GM23338 (cell line): ENCODE measurements at regions not wholly inside any gene's neighbourhood (a gene's known extent, or its start where the extent isn't known, plus 50 kb on each side); places are given as distances from the start of the nearest gene placed in this dataset.

Experiments used
- ATAC-seq: fragments of 200-7000 bp; cut with Tn5 transposase; 3 replicates; pipeline ENCODE4 v1.9.1; 2020
- DNase-seq: peaks from one replicate; pipeline ENCODE4 v3.0.0-alpha.2; 2015; ENCODE audit warnings: low spot score
- H2AFZ ChIP-seq: fragments of 200-600 bp; sonication (generic); 2 replicates; pipeline ENCODE4 v1.8.0; 2016; ENCODE audit warnings: antibody characterized with exemption, mild to moderate bottlenecking, moderate library complexity
- H3F3A ChIP-seq: fragments of 200-600 bp; sonication (generic); replicated peaks from 2 replicates; pipeline ENCODE4 v1.8.0; 2017; ENCODE audit warnings: antibody characterized with exemption, mixed run types, low read depth
- H3K27ac ChIP-seq: fragments of 200-600 bp; sonication (generic); 2 replicates; pipeline ENCODE4 v1.6.1; 2016; ENCODE audit warnings: low read depth
- H3K27me3 ChIP-seq: fragments of 200-600 bp; sonication (generic); 2 replicates; pipeline ENCODE4 v1.8.0; 2016; ENCODE audit warnings: mild to moderate bottlenecking, mixed run types, moderate library complexity; ENCODE audit not compliant: insufficient read depth
- H3K36me3 ChIP-seq: fragments of 200-600 bp; sonication (generic); 2 replicates; pipeline ENCODE4 v1.8.0; 2016; ENCODE audit warnings: mild to moderate bottlenecking; ENCODE audit not compliant: insufficient read depth
- H3K4me1 ChIP-seq: fragments of 200-600 bp; sonication (generic); 2 replicates; pipeline ENCODE4 v1.8.0; 2016; ENCODE audit warnings: mild to moderate bottlenecking, moderate library complexity; ENCODE audit not compliant: insufficient read depth
- H3K4me2 ChIP-seq: fragments of 200-600 bp; sonication (generic); 2 replicates; pipeline ENCODE4 v1.7.1; 2017; ENCODE audit warnings: mixed run types
- H3K4me3 ChIP-seq: fragments of 200-600 bp; sonication (generic); 2 replicates; pipeline ENCODE4 v1.6.1; 2016; ENCODE audit warnings: mixed run types
- H3K79me2 ChIP-seq: fragments of 200-600 bp; sonication (generic); replicated peaks from 2 replicates; pipeline ENCODE4 v1.8.0; 2017; ENCODE audit warnings: mild to moderate bottlenecking; ENCODE audit not compliant: insufficient read depth
- H3K9me2 ChIP-seq: fragments of 200-600 bp; sonication (generic); 2 replicates; pipeline ENCODE4 v1.8.0; 2017; ENCODE audit not compliant: insufficient read depth
- H4K20me1 ChIP-seq: fragments of 200-600 bp; sonication (generic); replicated peaks from 2 replicates; pipeline ENCODE4 v1.8.0; 2017; ENCODE audit warnings: mild to moderate bottlenecking; ENCODE audit not compliant: insufficient read depth
- H3K27ac Mint-ChIP-seq: 2 replicates; pipeline ENCODE4 v1.8.0; 2020; ENCODE audit warnings: inconsistent platforms, mild to moderate bottlenecking, moderate library complexity, mixed read lengths
- H3K27me3 Mint-ChIP-seq: 3 replicates; pipeline ENCODE4 v1.8.0; 2022; ENCODE audit warnings: low read depth, mild to moderate bottlenecking, moderate library complexity, mixed read lengths, inconsistent platforms; ENCODE audit not compliant: insufficient read depth, poor library complexity
- H3K36me3 Mint-ChIP-seq: 3 replicates; pipeline ENCODE4 v1.8.0; 2021; ENCODE audit warnings: low read depth, mild to moderate bottlenecking, inconsistent platforms, moderate library complexity, mixed read lengths
- H3K4me1 Mint-ChIP-seq: 3 replicates; pipeline ENCODE4 v1.8.0; 2020; ENCODE audit warnings: mild to moderate bottlenecking, inconsistent platforms, mixed read lengths
- H3K4me3 Mint-ChIP-seq: 3 replicates; pipeline ENCODE4 v1.8.0; 2021; ENCODE audit warnings: moderate library complexity, mild to moderate bottlenecking, inconsistent platforms, mixed read lengths
- H3K9me3 Mint-ChIP-seq: 3 replicates; pipeline ENCODE4 v1.8.0; 2020; ENCODE audit warnings: moderate library complexity, mild to moderate bottlenecking, inconsistent platforms, mixed read lengths
- CTCF ChIP-seq, 2 experiments: fragments of 200-600 bp in 1 of 2; sonication (generic) in 1 of 2; conservative IDR thresholded peaks; 2 replicates each; pipeline versions ENCODE4 v1.5.1 to v1.6.1; 2016 to 2017; ENCODE audit warnings: antibody characterized with exemption in 2 of 2, low read depth in 2 of 2, mild to moderate bottlenecking in 2 of 2, moderate library complexity in 1 of 2
- REST ChIP-seq: IDR thresholded peaks from one replicate; pipeline ENCODE4 v1.6.1; 2018; ENCODE audit warnings: antibody characterized with exemption; ENCODE audit not compliant: unreplicated experiment
- TF ChIP-seq, protein P1 (sequence below): fragments of 250-450 bp; sonication (Bioruptor Pico); IDR thresholded peaks from 2 replicates; pipeline ENCODE4 v1.5.0; 2020; ENCODE audit warnings: mild to moderate bottlenecking, moderate library complexity

GRCh38 chr3:99031778-99032177 lies 130.3 kb upstream of the DCBLD2 start:
- no peaks in the 10 kb centered on the region for H4K20me1 ChIP-seq
- Mint-ChIP-seq H3K36me3 (peaks cover 9% of the 10 kb centered on the region; the same call in 2 of the 3 replicates), H3K27me3 (no peaks in the 10 kb centered on the region), H3K9me3 (peaks cover 31% of the 10 kb centered on the region), H3K4me1 (no peaks in the 10 kb centered on the region), H3K27ac (no peak overlapping the region), H3K4me3 (no peak overlapping the region)
- no peaks in the 10 kb centered on the region; the same call in 1 of the 2 replicates for H3K36me3 ChIP-seq
- TF ChIP-seq CTCF (conservative IDR thresholded peaks at IDR 0.05; ENCODE audit: low read depth in 2 of 2) (no peak), REST (no peak)
- TF ChIP-seq, protein P1, sequence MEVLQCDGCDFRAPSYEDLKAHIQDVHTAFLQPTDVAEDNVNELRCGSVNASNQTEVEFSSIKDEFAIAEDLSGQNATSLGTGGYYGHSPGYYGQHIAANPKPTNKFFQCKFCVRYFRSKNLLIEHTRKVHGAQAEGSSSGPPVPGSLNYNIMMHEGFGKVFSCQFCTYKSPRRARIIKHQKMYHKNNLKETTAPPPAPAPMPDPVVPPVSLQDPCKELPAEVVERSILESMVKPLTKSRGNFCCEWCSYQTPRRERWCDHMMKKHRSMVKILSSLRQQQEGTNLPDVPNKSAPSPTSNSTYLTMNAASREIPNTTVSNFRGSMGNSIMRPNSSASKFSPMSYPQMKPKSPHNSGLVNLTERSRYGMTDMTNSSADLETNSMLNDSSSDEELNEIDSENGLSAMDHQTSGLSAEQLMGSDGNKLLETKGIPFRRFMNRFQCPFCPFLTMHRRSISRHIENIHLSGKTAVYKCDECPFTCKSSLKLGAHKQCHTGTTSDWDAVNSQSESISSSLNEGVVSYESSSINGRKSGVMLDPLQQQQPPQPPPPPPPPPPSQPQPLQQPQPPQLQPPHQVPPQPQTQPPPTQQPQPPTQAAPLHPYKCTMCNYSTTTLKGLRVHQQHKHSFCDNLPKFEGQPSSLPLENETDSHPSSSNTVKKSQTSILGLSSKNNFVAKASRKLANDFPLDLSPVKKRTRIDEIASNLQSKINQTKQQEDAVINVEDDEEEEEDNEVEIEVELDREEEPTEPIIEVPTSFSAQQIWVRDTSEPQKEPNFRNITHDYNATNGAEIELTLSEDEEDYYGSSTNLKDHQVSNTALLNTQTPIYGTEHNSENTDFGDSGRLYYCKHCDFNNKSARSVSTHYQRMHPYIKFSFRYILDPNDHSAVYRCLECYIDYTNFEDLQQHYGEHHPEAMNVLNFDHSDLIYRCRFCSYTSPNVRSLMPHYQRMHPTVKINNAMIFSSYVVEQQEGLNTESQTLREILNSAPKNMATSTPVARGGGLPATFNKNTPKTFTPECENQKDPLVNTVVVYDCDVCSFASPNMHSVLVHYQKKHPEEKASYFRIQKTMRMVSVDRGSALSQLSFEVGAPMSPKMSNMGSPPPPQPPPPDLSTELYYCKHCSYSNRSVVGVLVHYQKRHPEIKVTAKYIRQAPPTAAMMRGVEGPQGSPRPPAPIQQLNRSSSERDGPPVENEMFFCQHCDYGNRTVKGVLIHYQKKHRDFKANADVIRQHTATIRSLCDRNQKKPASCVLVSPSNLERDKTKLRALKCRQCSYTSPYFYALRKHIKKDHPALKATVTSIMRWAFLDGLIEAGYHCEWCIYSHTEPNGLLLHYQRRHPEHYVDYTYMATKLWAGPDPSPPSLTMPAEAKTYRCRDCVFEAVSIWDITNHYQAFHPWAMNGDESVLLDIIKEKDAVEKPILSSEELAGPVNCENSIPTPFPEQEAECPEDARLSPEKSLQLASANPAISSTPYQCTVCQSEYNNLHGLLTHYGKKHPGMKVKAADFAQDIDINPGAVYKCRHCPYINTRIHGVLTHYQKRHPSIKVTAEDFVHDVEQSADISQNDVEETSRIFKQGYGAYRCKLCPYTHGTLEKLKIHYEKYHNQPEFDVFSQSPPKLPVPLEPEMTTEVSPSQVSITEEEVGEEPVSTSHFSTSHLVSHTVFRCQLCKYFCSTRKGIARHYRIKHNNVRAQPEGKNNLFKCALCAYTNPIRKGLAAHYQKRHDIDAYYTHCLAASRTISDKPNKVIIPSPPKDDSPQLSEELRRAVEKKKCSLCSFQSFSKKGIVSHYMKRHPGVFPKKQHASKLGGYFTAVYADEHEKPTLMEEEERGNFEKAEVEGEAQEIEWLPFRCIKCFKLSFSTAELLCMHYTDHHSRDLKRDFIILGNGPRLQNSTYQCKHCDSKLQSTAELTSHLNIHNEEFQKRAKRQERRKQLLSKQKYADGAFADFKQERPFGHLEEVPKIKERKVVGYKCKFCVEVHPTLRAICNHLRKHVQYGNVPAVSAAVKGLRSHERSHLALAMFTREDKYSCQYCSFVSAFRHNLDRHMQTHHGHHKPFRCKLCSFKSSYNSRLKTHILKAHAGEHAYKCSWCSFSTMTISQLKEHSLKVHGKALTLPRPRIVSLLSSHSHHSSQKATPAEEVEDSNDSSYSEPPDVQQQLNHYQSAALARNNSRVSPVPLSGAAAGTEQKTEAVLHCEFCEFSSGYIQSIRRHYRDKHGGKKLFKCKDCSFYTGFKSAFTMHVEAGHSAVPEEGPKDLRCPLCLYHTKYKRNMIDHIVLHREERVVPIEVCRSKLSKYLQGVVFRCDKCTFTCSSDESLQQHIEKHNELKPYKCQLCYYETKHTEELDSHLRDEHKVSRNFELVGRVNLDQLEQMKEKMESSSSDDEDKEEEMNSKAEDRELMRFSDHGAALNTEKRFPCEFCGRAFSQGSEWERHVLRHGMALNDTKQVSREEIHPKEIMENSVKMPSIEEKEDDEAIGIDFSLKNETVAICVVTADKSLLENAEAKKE: no peak
- no peak overlapping the region for H2AFZ ChIP-seq
- no peak overlapping the region for H3K27ac ChIP-seq
- H3K27me3 ChIP-seq: no peaks in the 10 kb centered on the region
- H3F3A ChIP-seq: no peaks in the 10 kb centered on the region
- ATAC-seq (no peak), DNase-seq (no peak)
- H3K4me2 ChIP-seq: no peak overlapping the region
- no peaks in the 10 kb centered on the region for H3K79me2 ChIP-seq
- H3K9me2 ChIP-seq: peaks cover 5% of the 10 kb centered on the region; the same call in 1 of the 2 replicates
- no peaks in the 10 kb centered on the region for H3K4me1 ChIP-seq
- H3K4me3 ChIP-seq: no peak overlapping the region
